ENCODE measurements at regions not wholly inside any gene's neighbourhood (a gene's known extent, or its start where the extent isn't known, plus 50 kb on each side); places are given as distances from the start of the nearest gene placed in this dataset.
"Not testable (repeated sequence)": the region's sequence is repeated elsewhere in the genome, so short reads cannot be mapped to it uniquely, and the experiment has no call there.

DNA sequence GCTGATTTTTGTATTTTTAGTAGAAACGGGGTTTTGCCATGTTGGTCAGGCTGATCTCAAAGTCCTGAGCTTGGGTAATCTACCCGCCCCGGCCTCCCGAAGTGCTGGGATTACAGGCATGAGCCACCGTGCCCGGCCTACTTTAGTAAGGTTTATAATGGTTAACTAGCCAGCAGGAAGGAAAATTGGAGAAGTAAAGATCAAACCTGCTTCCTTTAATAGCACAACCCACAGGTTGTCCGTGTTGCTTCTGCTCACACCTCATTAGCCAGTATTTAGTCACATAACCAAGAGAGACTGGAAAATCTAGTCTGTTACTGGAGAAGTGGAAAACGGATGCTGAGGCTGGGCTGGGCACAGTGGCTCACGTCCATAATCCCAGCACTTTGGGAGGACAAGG lies 51.9 kb upstream of the TBL1XR1 start:
- H3K27me3 Mint-ChIP-seq, result no peaks in the 10 kb centered on the region
- no peaks in the 10 kb centered on the region for H3K36me3 Mint-ChIP-seq
- no peaks in the 10 kb centered on the region for H3K4me1 Mint-ChIP-seq
- H3K4me3 Mint-ChIP-seq, result no peak overlapping the region
- no peak overlapping the region for H3K27ac Mint-ChIP-seq
- peaks cover 6% of the 10 kb centered on the region for H3K9me3 Mint-ChIP-seq

DNA sequence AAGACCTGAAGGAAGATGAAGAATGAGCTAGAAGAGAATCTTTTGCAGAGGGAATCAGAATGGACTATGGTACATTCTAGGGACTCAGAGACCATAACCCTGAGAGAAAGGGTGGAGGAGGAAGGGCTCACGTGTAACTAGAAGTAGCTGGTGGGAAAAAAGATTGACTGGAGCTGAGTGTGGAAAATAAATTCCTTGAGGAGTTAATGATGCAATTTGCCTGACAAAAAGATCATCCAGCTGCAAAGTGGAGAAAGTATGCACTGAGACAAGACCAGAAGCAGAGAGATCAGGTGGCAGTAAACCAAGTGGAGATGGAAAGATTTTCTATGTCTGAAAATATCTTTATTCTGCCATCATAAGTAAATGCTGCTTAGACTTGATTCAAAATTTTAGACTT lies 52.9 kb upstream of the TBL1XR1 start:
- Mint-ChIP-seq H3K27ac (no peak overlapping the region), H3K4me1 (no peaks in the 10 kb centered on the region), H3K36me3 (no peaks in the 10 kb centered on the region), H3K4me3 (no peak overlapping the region), H3K9me3 (peaks cover 6% of the 10 kb centered on the region), H3K27me3 (no peaks in the 10 kb centered on the region)

DNA sequence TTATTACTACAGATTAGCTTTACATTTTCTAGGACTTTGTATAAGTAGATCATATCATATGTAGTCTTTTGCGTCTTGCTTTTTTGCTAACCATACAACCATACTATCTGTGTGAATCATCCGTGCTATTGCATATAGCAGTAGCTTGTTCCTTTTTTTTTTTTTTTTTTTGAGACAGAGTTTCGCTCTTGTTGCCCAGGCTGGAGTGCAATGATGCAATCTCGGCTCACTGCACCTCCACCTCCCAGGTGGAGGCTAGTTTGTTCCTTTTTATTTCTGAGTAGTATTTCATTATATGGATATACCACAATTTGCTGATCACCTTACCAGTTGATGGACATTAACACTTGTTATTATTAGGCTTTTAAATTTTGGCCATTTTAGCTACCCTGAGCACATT lies 54.5 kb upstream of the TBL1XR1 start:
- no peak overlapping the region for H3K4me3 Mint-ChIP-seq

DNA sequence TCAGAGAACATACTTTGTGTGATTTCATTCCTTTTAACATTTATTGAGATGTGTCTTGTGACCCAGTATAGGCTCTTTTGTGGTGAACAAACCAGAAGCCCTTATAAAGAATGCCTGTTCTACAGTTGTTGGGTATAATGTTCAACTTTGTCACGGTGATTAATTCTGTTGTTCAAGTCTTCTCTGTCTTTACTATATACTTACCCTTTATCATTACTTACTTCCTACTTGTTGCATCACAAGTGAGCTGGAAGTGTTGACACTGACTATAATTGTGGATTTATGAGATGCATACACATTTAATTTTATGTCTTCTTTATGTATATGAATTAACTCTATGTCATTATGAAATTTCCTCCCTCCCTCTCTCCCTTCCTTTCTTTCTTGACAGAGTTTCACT lies 59.7 kb upstream of the TBL1XR1 start:
- H3K4me1 Mint-ChIP-seq, result no peaks in the 10 kb centered on the region
- H3K4me3 Mint-ChIP-seq, result no peak overlapping the region
- no peaks in the 10 kb centered on the region for H3K36me3 Mint-ChIP-seq
- no peaks in the 10 kb centered on the region for H3K27me3 Mint-ChIP-seq
- no peak overlapping the region for H3K27ac Mint-ChIP-seq
- no peaks in the 10 kb centered on the region for H3K9me3 Mint-ChIP-seq

More for the DNA sequence above, 54.5 kb upstream of the TBL1XR1 start:
- no peaks in the 10 kb centered on the region for H3K4me1 Mint-ChIP-seq
- peaks cover 5% of the 10 kb centered on the region for H3K9me3 Mint-ChIP-seq
- no peaks in the 10 kb centered on the region for H3K27me3 Mint-ChIP-seq
- H3K27ac Mint-ChIP-seq, result no peak overlapping the region
- H3K36me3 Mint-ChIP-seq, result no peaks in the 10 kb centered on the region

GRCh38 chr3:177257625-177258024 lies 60.3 kb upstream of the TBL1XR1 start:
- Mint-ChIP-seq H3K36me3 (no peaks in the 10 kb centered on the region), H3K27ac (no peak overlapping the region), H3K9me3 (no peaks in the 10 kb centered on the region), H3K4me3 (no peak overlapping the region), H3K27me3 (no peaks in the 10 kb centered on the region), H3K4me1 (no peaks in the 10 kb centered on the region)

DNA sequence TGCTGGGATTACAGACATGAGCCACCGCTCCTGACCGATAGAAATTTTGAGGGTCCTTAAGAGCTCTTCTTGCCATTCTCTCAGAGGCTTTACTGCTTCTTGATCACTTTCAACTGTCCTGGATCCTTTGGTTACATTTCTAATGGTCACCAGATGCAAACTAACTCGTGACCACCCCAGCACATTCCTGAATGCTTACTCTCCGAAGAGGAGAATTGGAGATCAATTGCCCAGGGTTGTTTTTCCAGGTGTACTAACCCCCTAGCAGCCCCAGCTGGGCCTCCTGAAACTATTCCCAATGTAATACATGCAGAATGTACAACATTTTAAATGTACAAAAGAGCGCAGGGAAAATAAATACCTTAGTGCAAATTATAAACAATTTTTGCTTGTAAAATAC lies 65.1 kb upstream of the TBL1XR1 start:
- Mint-ChIP-seq H3K4me1 (no peaks in the 10 kb centered on the region), H3K27me3 (no peaks in the 10 kb centered on the region), H3K9me3 (no peaks in the 10 kb centered on the region), H3K4me3 (no peak overlapping the region), H3K36me3 (no peaks in the 10 kb centered on the region), H3K27ac (no peak overlapping the region)

DNA sequence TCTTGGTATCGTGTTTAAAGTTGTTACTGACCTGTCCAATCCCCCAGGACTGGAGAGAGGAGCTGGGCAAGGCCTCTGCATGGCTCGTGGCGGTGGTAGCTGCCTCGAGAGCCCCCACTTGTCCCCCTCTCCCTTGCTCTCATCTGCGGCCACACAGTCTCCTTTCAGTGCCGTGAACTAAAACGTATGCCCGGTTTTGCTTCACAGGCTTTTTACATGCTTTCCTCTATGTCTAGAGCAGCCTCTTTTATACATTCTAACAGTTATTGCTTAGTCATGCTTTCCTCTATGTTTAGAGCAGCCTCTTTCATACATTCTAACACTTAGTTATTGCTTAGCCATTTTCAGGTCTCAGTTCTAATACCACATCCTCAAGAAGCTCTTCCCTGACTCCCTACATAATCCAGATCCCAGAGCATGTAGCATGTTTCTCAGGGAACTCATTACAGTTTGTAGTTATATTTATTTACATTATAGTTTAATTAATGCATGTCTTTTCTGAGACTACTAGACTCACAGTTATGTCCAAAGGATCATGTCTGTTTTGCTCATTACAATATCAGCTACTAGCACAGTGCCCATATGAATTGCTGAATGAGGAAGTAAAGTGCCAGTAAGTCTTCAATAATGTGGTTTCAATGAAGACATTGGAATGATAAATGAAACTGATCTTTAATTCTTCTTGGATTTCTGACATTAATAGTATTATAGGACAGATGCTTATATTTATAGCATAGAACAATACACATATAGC lies 66.5 kb upstream of the TBL1XR1 start:
- Mint-ChIP-seq H3K4me3 (no peak overlapping the region), H3K4me1 (no peaks in the 10 kb centered on the region), H3K36me3 (no peaks in the 10 kb centered on the region), H3K9me3 (no peaks in the 10 kb centered on the region), H3K27me3 (no peaks in the 10 kb centered on the region), H3K27ac (no peak overlapping the region)

GRCh38 chr3:177271811-177272501 lies 74.7 kb upstream of the TBL1XR1 start:
- not testable (repeated sequence) for H3K9me3 Mint-ChIP-seq, H3K27ac Mint-ChIP-seq, H3K36me3 Mint-ChIP-seq, H3K27me3 Mint-ChIP-seq, H3K4me1 Mint-ChIP-seq, H3K4me3 Mint-ChIP-seq

- Mint-ChIP-seq H3K4me3 (no peak overlapping the region), H3K27ac (no peak overlapping the region), H3K27me3 (no peaks in the 10 kb centered on the region), H3K36me3 (no peaks in the 10 kb centered on the region), H3K4me1 (peaks cover 25% of the 10 kb centered on the region), H3K9me3 (no peaks in the 10 kb centered on the region)
These were observed 80.7 kb upstream of the TBL1XR1 start for GRCh38 chr3:177278016-177278415.

- H3K27me3 Mint-ChIP-seq, result no peaks in the 10 kb centered on the region
- H3K27ac Mint-ChIP-seq, result no peak overlapping the region
- peaks cover 28% of the 10 kb centered on the region for H3K4me1 Mint-ChIP-seq
- H3K36me3 Mint-ChIP-seq, result no peaks in the 10 kb centered on the region
- no peak overlapping the region for H3K4me3 Mint-ChIP-seq
- no peaks in the 10 kb centered on the region for H3K9me3 Mint-ChIP-seq
These were observed 82.0 kb upstream of the TBL1XR1 start for GRCh38 chr3:177279118-177279815.

GRCh38 chr3:177281292-177282118 lies 84.2 kb upstream of the TBL1XR1 start:
- H3K4me1 Mint-ChIP-seq, result peaks cover 33% of the 10 kb centered on the region
- H3K9me3 Mint-ChIP-seq, result no peaks in the 10 kb centered on the region
- H3K36me3 Mint-ChIP-seq, result no peaks in the 10 kb centered on the region
- no peaks in the 10 kb centered on the region for H3K27me3 Mint-ChIP-seq
- H3K27ac Mint-ChIP-seq, result no peak overlapping the region
- no peak overlapping the region for H3K4me3 Mint-ChIP-seq

DNA sequence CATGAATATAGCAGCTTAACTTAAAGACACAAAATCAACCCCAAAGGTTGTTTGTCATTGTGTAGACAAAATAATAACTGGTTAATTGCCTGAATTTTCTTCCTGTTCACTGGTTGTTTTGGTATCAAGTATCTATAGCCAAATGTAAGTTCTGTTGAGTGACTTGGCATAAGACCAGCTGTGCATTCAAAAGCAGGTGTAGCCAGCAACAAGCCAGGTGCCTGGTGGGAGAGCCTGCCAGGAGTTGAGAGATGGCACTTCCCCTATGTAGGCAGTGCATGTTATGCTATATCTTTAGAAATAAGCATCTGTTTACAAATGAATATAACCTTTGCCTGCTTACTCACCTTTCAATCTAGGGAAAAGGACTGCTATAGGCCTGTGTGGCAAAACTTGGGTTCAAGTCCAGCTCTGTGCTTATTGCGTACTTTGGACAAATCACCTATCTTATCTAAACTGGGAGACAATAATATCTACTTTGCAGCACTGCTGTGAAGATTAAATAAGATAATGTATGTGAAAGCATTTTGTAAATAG lies 84.9 kb upstream of the TBL1XR1 start:
- no peak overlapping the region for H3K4me3 Mint-ChIP-seq

GRCh38 chr3:177283983-177284382 lies 86.7 kb upstream of the TBL1XR1 start:
- Mint-ChIP-seq H3K9me3 (no peaks in the 10 kb centered on the region), H3K36me3 (no peaks in the 10 kb centered on the region), H3K4me1 (peaks cover 33% of the 10 kb centered on the region), H3K27ac (no peak overlapping the region), H3K4me3 (no peak overlapping the region), H3K27me3 (no peaks in the 10 kb centered on the region)

More for the DNA sequence above, 84.9 kb upstream of the TBL1XR1 start:
- Mint-ChIP-seq H3K36me3 (no peaks in the 10 kb centered on the region), H3K27ac (peak overlapping the region; percentile 6), H3K9me3 (no peaks in the 10 kb centered on the region), H3K4me1 (peaks cover 33% of the 10 kb centered on the region), H3K27me3 (no peaks in the 10 kb centered on the region)

DNA sequence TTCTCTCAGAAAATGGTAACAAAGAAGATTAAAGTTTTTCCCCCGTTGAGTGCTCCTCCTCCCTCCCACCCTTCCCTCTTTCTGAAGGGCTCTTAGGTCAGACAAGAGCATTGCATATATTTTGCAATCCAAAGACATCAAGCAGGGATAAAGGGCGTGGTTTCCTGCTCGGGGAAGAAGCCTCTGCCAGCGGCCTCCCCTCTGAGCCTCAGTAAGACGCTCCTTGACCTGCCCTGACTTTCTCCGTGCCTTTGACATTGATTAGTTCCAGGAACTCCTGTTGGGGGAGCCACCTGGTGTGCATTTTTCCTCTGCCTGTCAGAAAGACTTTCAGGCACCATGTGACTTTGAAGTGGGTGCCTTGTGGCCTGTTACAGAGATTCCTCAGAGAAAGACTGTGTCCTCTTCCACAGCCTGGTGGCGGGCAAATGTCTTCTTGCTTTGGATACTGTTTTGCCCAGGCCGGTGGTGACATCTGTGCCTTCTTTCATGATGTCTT lies 87.2 kb upstream of the TBL1XR1 start:
- Mint-ChIP-seq H3K36me3 (no peaks in the 10 kb centered on the region), H3K9me3 (no peaks in the 10 kb centered on the region), H3K27ac (no peak overlapping the region), H3K4me3 (no peak overlapping the region), H3K27me3 (no peaks in the 10 kb centered on the region), H3K4me1 (peaks cover 33% of the 10 kb centered on the region)

GRCh38 chr3:177286034-177286433 lies 88.8 kb upstream of the TBL1XR1 start:
- Mint-ChIP-seq H3K4me1 (peaks cover 26% of the 10 kb centered on the region), H3K36me3 (no peaks in the 10 kb centered on the region), H3K27me3 (no peaks in the 10 kb centered on the region), H3K27ac (no peak overlapping the region), H3K9me3 (no peaks in the 10 kb centered on the region), H3K4me3 (no peak overlapping the region)

All from activated naive CD4-positive, alpha-beta T cell treated with anti-CD3 and anti-CD28 coated beads, Interleukin-2, amount 50 U/mL, for 24 hours (primary cell).